Occipital lobe (tissue), 1 donor: ENCODE measurements at regions not wholly inside any gene's neighbourhood (a gene's known extent, or its start where the extent isn't known, plus 50 kb on each side); places are given as distances from the start of the nearest gene placed in this dataset.

Source experiments
- DNase-seq: peaks from one replicate; lab custom pipeline; 2025; lab: John Stamatoyannopoulos, UW

GRCh38 chr4:3818371-3818770 is 52.2 kb downstream of the ADRA2C start:
- DNase-seq, result no peak

GRCh38 chr4:3819210-3819919 is 53.2 kb downstream of the ADRA2C start:
- DNase-seq, result no peak

DNA sequence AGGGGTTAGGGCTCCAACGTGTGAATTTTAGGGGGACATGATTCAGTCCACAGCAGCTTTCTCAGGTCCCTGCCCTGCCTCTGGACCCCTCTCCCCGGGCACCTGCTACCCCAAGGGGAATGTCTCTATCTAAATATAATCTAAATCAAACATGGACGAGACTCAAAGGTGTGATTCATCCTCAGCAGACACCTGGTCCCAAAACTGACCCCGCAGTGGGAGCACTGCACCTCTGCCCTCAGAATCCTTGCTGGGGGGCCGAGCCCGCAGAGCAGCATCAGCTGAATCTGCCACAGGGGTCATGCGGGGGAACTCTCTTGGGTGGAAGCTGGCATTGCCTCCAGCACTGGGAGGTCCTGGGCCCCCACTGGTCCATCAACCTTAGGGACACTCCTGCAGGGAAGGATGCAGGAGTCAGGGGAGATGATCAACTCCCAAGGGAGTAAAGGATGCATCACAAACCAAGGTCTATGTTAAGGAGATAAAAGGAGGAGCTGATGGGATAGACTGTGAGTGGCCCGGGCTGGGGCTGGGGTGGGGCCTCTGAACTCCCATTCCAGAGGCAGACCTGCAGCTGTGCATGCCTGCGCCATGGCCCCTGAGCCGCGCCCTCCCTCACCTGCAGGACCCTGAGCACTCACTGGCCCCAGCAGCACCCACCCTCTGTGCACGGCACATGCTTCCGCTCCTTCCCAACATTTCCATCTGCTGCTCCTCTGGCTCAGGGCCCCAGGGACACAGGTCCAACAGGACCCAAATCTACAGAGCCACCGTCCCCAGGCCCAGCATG is 54.0 kb downstream of the ADRA2C start:
- no peak for DNase-seq

DNA sequence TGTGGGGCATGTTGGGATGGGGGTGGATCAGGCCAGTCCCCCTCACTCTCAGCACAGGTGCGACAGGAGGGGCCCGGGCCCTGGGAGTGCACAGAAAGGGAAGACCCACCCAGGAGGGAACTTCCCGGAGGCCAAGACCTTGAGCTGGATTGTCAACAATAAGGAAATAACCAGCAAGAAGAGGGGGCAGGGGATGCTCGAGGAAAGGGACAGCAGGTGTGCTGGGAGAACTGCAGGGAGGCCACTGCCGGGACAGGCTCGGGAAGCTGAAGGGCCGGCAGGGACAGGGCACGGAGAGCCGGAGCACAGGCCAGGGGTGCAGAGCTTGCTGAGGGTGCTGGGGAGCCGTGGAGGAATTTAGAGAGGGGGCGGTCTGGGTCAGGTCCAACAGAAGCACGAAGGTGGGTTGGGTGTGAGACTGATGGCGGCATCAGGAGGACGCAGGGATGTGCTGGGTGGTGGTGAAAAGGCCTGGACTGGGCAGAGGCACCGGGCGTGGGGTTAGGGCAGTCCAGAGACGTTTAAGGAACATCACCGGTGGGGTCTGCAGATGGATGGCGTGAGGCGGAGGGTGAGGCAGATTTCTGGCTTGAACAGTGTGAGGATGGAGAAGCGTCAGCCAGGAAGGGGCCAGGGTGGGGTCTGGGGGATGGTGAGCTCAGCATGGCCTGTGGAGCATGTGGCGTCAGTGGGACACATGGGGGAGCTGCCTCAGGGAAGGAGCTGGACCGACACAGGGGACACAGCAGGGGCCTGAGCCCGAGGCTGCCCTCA is 54.8 kb downstream of the ADRA2C start:
- no peak for DNase-seq

GRCh38 chr4:3821580-3822229 is 55.5 kb downstream of the ADRA2C start:
- DNase-seq, result no peak

- no peak for DNase-seq
These were observed 56.2 kb downstream of the ADRA2C start for GRCh38 chr4:3822230-3822947.

DNA sequence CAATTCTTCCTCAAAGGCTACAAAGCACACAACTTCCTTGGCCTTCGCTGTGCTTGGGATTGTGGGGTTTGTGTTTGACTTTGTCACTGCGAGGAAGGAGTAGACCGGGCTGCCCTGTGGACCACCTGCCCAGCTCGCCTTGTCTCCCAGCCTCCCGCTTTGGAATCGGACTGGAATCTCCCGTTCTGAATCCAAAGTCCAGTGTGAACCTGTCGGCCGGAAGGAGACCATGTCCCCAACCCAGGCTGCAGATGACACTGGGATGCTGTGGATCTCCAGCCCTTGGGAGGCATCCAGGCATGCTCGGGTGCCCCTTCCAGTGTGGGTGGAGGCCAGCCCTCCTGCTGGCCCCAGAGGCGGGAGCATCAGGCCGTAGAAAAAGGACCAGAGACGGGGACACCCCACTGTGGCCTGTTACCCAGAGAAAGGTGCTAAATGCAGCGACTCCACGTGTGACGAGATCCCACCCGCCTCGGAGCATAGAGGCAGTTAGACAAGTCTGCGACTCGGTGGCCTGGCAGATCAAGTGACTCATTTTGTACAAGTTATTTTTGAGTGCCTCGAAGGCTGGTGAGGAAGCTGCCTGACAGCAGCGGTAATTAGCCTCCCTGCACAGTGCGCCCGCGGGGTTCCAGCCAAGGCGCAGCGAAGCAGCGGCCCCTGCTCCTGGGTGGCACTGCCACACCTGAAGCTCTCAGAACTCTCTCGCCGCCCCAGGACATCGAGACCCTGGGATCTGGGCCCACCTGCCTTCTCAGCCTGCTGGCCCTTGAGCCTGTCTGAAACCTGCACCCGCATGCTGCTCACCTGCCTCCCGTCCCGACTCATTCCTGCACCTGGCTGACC is 57.5 kb downstream of the ADRA2C start:
- peak; percentile 9 for DNase-seq

DNA sequence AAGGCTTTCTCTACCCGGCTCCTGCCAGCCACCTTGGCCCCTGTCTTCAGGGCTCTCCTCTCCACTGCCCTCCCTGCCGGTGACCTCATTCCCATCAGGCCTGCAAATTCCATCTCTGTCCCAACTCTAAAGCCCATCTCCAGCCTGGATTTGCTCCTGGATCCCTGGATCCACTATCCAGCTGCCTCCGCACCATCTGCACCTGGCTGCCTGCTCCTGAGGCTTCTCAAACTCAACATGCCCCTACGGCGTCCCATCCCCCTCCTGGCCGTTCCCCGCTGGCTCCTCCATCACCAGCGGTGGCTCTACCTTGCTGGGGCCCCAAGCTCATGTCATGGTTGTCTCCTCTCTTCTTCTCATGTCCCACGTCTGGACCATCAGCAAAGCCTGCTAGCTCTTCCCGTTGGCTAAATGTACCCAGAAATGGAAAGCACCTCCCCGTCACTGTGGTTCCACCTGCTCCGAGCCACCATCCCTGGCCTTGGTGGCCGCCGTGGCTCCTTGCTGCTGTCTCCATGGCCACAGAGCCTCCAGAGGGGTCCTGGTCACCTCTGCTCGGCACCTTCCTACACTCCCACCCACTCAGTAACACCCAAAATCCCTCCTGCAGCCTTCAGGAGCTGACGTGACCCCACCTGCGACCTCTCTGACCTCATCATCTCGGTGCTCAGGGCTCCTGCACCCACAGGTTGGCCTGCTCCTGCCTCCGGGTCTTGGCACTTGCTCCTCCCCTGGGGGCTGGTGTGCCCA is 58.5 kb downstream of the ADRA2C start:
- DNase-seq, result no peak

- DNase-seq, result no peak
These were observed 59.3 kb downstream of the ADRA2C start for GRCh38 chr4:3825530-3825929.

GRCh38 chr4:3826247-3827172 is 60.3 kb downstream of the ADRA2C start:
- DNase-seq, result no peak

GRCh38 chr4:3827616-3828492 is 61.7 kb downstream of the ADRA2C start:
- peak; percentile 24 for DNase-seq

- no peak for DNase-seq
These were observed 62.4 kb downstream of the ADRA2C start for GRCh38 chr4:3828546-3828945.

GRCh38 chr4:3829211-3829955 is 63.2 kb downstream of the ADRA2C start:
- DNase-seq, result no peak

GRCh38 chr4:3829956-3830773 is 64.0 kb downstream of the ADRA2C start:
- no peak for DNase-seq

DNA sequence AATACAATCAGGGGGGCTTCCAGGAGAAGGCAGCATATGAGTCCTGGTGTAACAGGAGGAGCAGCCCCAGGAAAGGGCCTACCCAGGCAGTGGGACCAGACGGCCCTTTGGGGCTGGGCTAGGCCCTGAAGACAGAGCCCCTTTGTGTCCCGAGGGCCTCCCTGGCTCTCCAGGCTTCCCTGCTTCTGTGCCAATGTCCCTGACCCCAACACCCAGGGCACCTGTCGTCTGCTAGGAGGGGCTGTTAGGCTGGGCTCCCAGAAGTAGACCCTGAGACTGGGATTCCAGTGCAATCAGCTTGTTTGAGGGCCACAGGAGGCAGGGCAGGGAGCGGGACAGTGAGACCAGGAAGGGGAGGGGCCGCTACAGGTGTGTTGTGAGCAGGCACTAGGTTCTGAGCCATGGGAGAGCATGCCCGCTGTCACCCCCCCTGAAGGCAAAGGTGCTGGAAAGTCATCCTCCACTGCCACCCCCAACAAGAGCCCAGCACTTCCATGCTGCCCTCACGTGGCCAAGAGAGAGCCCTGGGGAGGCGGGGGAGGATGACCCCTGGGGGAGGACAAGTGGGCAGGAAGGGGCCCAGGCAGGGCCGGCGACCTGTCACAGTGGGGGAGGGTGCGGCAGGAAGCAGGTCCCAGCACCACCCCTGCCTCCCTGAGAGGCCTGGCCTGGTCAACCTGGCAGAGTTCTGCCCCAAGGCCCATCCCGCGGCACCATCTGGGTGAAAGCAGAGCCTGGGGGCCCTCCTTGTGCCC is 64.8 kb downstream of the ADRA2C start:
- DNase-seq, result no peak
